Nephron (organoid): ENCODE measurements at regions not wholly inside any gene's neighbourhood (a gene's known extent, or its start where the extent isn't known, plus 50 kb on each side); places are given as distances from the start of the nearest gene placed in this dataset.
A peak's percentile ranks its signal among the peaks of the same experiment; 100 is the strongest.

Experiments used
- H3K27ac Mint-ChIP-seq, 3 experiments: 2 replicates each; pipeline ENCODE4 v1.8.0; 2020; ENCODE audit warnings: mixed read lengths in 3 of 3, mild to moderate bottlenecking in 2 of 3, moderate library complexity in 1 of 3
- H3K27me3 Mint-ChIP-seq: 2 replicates; pipeline ENCODE4 v1.8.0; 2021; ENCODE audit warnings: low read depth, mild to moderate bottlenecking, moderate library complexity, mixed read lengths
- H3K36me3 Mint-ChIP-seq: 2 replicates; pipeline ENCODE4 v1.8.0; 2020; ENCODE audit warnings: low read depth, mixed read lengths
- H3K4me1 Mint-ChIP-seq: 2 replicates; pipeline ENCODE4 v1.8.0; 2020; ENCODE audit warnings: mixed read lengths
- H3K4me3 Mint-ChIP-seq, 3 experiments: 2 replicates each; pipeline ENCODE4 v1.8.0; 2020; ENCODE audit warnings: mild to moderate bottlenecking in 3 of 3, mixed read lengths in 3 of 3, moderate library complexity in 2 of 3
- H3K9me3 Mint-ChIP-seq: 2 replicates; pipeline ENCODE4 v1.8.0; 2020; ENCODE audit warnings: mixed read lengths
- CTCF ChIP-seq, 3 experiments: fragments of 200-600 bp; sonication (generic); IDR thresholded peaks; one replicate each; pipeline ENCODE4 v1.5.0; 2021; ENCODE audit warnings: antibody characterized with exemption in 3 of 3; ENCODE audit not compliant: unreplicated experiment in 3 of 3

GRCh38 chr6:22668307-22668706 lies 98.9 kb downstream of the HDGFL1 start:
- Mint-ChIP-seq H3K4me3 (no peak overlapping the region), H3K4me1 (peaks cover 41% of the 10 kb centered on the region), H3K27ac (peak overlapping the region in 1 of 3 experiments; percentile 19), H3K9me3 (peaks cover 3% of the 10 kb centered on the region), H3K36me3 (no peaks in the 10 kb centered on the region), H3K27me3 (peaks cover 3% of the 10 kb centered on the region)
- TF ChIP-seq CTCF (IDR thresholded peaks at IDR 0.05; ENCODE audit: unreplicated experiment in 3 of 3) = no peak

DNA sequence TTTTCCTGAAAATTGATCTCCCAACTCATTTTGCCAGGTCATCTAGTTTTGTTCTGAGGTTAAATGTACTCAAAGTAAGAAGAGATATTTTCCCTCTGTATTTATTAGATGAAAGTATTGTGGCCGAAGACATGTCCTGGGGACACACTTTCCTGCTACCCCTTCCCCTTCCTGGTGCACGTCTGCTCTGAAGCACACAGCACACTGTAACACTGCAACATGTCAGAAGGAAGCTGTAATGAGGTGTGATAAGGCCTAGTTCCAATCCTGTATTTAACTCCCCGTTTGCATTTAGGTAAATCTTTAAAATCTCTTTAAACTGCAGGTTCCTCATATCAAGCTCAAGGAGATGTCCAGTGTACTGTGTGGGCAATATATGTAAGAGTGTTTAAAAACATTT lies 99.4 kb downstream of the HDGFL1 start:
- no peak for TF ChIP-seq CTCF (IDR thresholded peaks at IDR 0.05; ENCODE audit: unreplicated experiment in 3 of 3)
- Mint-ChIP-seq H3K9me3 (peaks cover 3% of the 10 kb centered on the region), H3K4me1 (peaks cover 44% of the 10 kb centered on the region), H3K4me3 (no peak overlapping the region), H3K27me3 (peaks cover 3% of the 10 kb centered on the region), H3K36me3 (no peaks in the 10 kb centered on the region), H3K27ac (peak overlapping the region in 1 of 3 experiments; percentile 19)

DNA sequence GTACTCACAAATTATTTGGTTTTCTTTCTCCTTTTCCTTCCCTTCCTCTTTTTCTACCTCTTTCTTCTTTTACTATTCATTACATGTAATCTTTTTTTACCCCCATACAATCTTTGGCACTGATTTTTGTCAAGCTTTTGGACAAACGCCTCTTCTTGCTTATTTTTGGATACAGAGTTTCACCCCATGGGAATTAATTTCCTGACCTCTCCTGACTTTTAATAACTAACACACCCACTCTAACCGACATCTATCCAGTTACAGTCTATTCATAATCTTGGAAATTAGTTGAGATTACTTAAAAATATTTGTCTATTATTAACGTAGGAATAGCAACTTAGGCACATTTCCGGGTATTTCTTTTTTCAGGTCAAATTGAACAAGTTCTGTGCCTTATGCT lies 101.2 kb downstream of the HDGFL1 start:
- H3K4me3 Mint-ChIP-seq = no peak overlapping the region
- no peak for TF ChIP-seq CTCF (IDR thresholded peaks at IDR 0.05; ENCODE audit: unreplicated experiment in 3 of 3)
- no peaks in the 10 kb centered on the region for H3K36me3 Mint-ChIP-seq
- peak overlapping the region in 2 of 3 experiments; percentile 12 to 58 for H3K27ac Mint-ChIP-seq
- peaks cover 44% of the 10 kb centered on the region for H3K4me1 Mint-ChIP-seq
- peaks cover 3% of the 10 kb centered on the region for H3K27me3 Mint-ChIP-seq
- H3K9me3 Mint-ChIP-seq = peaks cover under 1% of the 10 kb centered on the region

DNA sequence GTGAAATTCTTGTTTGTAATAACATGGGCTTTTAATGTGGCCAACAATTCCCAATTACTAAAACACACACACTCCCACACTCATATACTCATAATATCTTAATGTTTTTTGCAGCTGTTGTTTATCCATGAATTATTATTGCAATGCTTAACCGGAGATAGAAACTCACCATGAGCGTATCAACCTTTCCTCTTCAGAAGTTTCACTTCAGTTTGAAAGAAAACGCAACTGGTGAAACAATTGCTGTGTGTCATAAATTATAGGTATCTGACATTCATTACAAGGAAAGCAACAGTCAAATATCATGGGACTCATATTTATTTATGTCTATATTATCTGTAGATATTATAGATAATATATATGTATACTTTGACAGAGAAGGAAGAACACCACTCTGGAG lies 104.1 kb downstream of the HDGFL1 start:
- no peak for TF ChIP-seq CTCF (IDR thresholded peaks at IDR 0.05; ENCODE audit: unreplicated experiment in 3 of 3)
- Mint-ChIP-seq H3K4me3 (peak overlapping the region in 1 of 3 experiments; percentile 36), H3K27ac (peak overlapping the region in 2 of 3 experiments; percentile 20 to 25), H3K27me3 (no peaks in the 10 kb centered on the region), H3K9me3 (no peaks in the 10 kb centered on the region), H3K36me3 (no peaks in the 10 kb centered on the region), H3K4me1 (peaks cover 33% of the 10 kb centered on the region)

DNA sequence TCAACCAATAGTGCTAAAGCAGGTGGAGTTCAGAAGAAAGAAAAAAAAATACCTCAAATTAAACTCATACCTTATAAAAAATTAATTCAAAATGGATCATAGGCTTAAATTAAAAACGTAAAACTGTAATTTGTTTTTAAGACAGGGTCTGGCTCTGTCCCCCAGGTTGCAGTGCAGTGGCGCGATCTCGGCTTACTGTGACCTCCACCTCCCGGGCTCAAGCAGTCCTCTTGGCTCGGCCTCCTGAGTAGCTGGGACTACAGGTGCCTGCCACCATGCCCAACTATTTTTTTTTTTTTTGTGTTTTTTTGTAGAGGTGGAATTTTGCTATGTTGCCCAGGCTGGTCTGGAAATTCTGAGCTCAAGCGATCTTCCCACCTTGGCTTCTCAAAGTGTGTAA lies 111.6 kb downstream of the HDGFL1 start:
- no peaks in the 10 kb centered on the region for H3K36me3 Mint-ChIP-seq
- H3K4me3 Mint-ChIP-seq = no peak overlapping the region
- TF ChIP-seq CTCF (IDR thresholded peaks at IDR 0.05; ENCODE audit: unreplicated experiment in 3 of 3) = no peak
- H3K27me3 Mint-ChIP-seq = no peaks in the 10 kb centered on the region
- H3K4me1 Mint-ChIP-seq = peaks cover 13% of the 10 kb centered on the region
- H3K27ac Mint-ChIP-seq = no peak overlapping the region
- peaks cover 2% of the 10 kb centered on the region for H3K9me3 Mint-ChIP-seq

DNA sequence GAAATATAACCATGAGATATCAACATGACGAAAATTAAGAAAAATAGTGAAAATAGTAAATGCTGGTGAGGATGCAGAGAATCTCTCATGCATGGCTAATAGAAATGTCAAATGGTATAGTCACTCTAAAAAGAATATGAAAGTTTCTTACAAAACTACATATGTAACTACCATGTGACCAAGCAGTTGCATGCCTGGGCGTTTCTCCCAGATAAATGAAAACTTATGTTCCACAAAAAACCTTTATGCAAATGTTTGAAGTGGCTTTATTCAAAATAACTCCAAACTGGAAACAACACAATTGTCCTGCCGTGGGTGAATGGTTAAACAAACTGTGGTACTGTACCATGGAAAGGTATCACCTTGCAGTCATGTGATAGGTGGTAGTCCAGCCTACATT lies 112.4 kb downstream of the HDGFL1 start:
- Mint-ChIP-seq H3K27me3 (no peaks in the 10 kb centered on the region), H3K27ac (peak overlapping the region in 2 of 3 experiments; percentile 4 to 23), H3K9me3 (peaks cover 2% of the 10 kb centered on the region), H3K4me3 (no peak overlapping the region), H3K36me3 (no peaks in the 10 kb centered on the region), H3K4me1 (peaks cover 13% of the 10 kb centered on the region)
- TF ChIP-seq CTCF (IDR thresholded peaks at IDR 0.05; ENCODE audit: unreplicated experiment in 3 of 3) = no peak
